A673 (cell line): ENCODE measurements at regions not wholly inside any gene's neighbourhood (a gene's known extent, or its start where the extent isn't known, plus 50 kb on each side); places are given as distances from the start of the nearest gene placed in this dataset.

Experiments used
- BruUV-seq: library from RNA; stranded (reverse); fragments of 400-500 nt; replicated peaks from 2 replicates; lab custom pipeline; 2021; lab: Mats Ljungman, UMichigan
- CTCF ChIA-PET: fragments of 300-600 bp; sonication (Branson Sonifier 250); formaldehyde crosslinking; loops from one replicate; lab custom pipeline; 2022; ENCODE audit warnings: antibody characterized with exemption; lab: Charles Lee
- POLR2A ChIA-PET: fragments of 300-600 bp; sonication (Branson Sonifier 250); formaldehyde crosslinking; loops from one replicate; lab custom pipeline; 2022; ENCODE audit warnings: antibody characterized with exemption; ENCODE audit not compliant: low non-redundant PET; lab: Charles Lee
- DNase-seq: peaks from one replicate; pipeline ENCODE4 v3.0.0-alpha.2; 2015; ENCODE audit warnings: low spot score
- H3K27ac ChIP-seq: fragments of 200-600 bp; sonication (generic); 2 replicates; pipeline ENCODE4 v1.5.1; 2016; ENCODE audit warnings: mixed run types, low read depth, mild to moderate bottlenecking, mixed read lengths, antibody characterized with exemption, low read length; ENCODE audit not compliant: poor library complexity, severe bottlenecking
- H3K27me3 ChIP-seq: fragments of 200-600 bp; sonication (generic); replicated peaks from 2 replicates; pipeline ENCODE4 v1.6.1; 2017; ENCODE audit warnings: mixed run types, low read depth, mild to moderate bottlenecking, mixed read lengths, antibody characterized with exemption, low read length; ENCODE audit not compliant: insufficient read depth, poor library complexity
- H3K36me3 ChIP-seq: fragments of 200-600 bp; sonication (generic); 2 replicates; pipeline ENCODE4 v1.6.1; 2016; ENCODE audit warnings: mixed run types, mild to moderate bottlenecking, mixed read lengths, antibody characterized with exemption, low read length; ENCODE audit not compliant: insufficient read depth, poor library complexity, severe bottlenecking
- H3K4me1 ChIP-seq: fragments of 200-600 bp; sonication (generic); 2 replicates; pipeline ENCODE4 v1.6.1; 2017; ENCODE audit warnings: mixed run types, mild to moderate bottlenecking, mixed read lengths, antibody characterized with exemption, low read length; ENCODE audit not compliant: insufficient read depth, poor library complexity, severe bottlenecking
- H3K4me3 ChIP-seq: fragments of 200-600 bp; sonication (generic); 2 replicates; pipeline ENCODE4 v1.5.1; 2016; ENCODE audit warnings: low read depth, mixed run types, mild to moderate bottlenecking, mixed read lengths, low read length; ENCODE audit not compliant: poor library complexity, severe bottlenecking
- H3K9me3 ChIP-seq: fragments of 200-600 bp; sonication (generic); 2 replicates; pipeline ENCODE4 v1.6.1; 2016; ENCODE audit warnings: mixed run types, low read depth, mild to moderate bottlenecking, mixed read lengths, antibody characterized with exemption, low read length; ENCODE audit not compliant: poor library complexity, severe bottlenecking
- CTCF ChIP-seq: fragments of 300-800, 200-600 bp; sonication (generic); conservative IDR thresholded peaks from 2 replicates; pipeline ENCODE4 v1.5.1; 2017; ENCODE audit warnings: low read depth, mild to moderate bottlenecking, antibody characterized with exemption, low read length, moderate library complexity, mixed read lengths
- EZH2 ChIP-seq: fragments of 200-600 bp; sonication (generic); IDR thresholded peaks from 2 replicates; pipeline ENCODE4 v1.6.1; 2017; ENCODE audit warnings: borderline replicate concordance, low read depth, mild to moderate bottlenecking, mixed read lengths, antibody characterized with exemption, low read length; ENCODE audit not compliant: poor library complexity, severe bottlenecking
- intact Hi-C: fragments of 100-400 bp; cut with micrococcal nuclease; formaldehyde crosslinking; loops from one replicate; pipeline ENCODE4 v1.10.0; 2022; ENCODE audit not compliant: unreplicated experiment

GRCh38 chr13:21237081-21237480, 60.6 kb downstream of the MRPL57 start:
- Histone ChIP-seq H3K4me1 (peaks cover 58% of the 10 kb centered on the region), H3K9me3 (no peaks in the 10 kb centered on the region), H3K27me3 (no peaks in the 10 kb centered on the region), H3K36me3 (no peaks in the 10 kb centered on the region), H3K4me3 (no peak overlapping the region), H3K27ac (no peak overlapping the region)
- DNase-seq = no peak
- ChIA-PET CTCF (no interaction called here), POLR2A (no interaction called here)
- intact Hi-C loops = no loop called here
- BruUV-seq = no TSS peak
- TF ChIP-seq EZH2 = no peak
- TF ChIP-seq CTCF = no peak

GRCh38 chr13:21238267-21238666, 61.8 kb downstream of the MRPL57 start:
- intact Hi-C loops = no loop called here
- CTCF ChIA-PET = no interaction called here
- no peak for DNase-seq
- peaks cover 3% of the 10 kb centered on the region for H3K9me3 ChIP-seq
- H3K36me3 ChIP-seq = no peaks in the 10 kb centered on the region
- no peak overlapping the region for H3K27ac ChIP-seq
- H3K4me3 ChIP-seq = no peak overlapping the region
- H3K27me3 ChIP-seq = no peaks in the 10 kb centered on the region
- TF ChIP-seq EZH2 = no peak
- no peak for TF ChIP-seq CTCF
- H3K4me1 ChIP-seq = peaks cover 54% of the 10 kb centered on the region
- BruUV-seq = no TSS peak
- POLR2A ChIA-PET = no interaction called here

- intact Hi-C loops = loop anchor here (2.0 to 5.0 kb wide), 3 partner anchors 42 to 238 kb away; no protein-coding TSS in a partner anchor
These were observed 64.1 kb downstream of the MRPL57 start for GRCh38 chr13:21240586-21240985.

More at GRCh38 chr13:21240586-21240985, 64.1 kb downstream of the MRPL57 start:
- Histone ChIP-seq H3K4me1 (peaks cover 34% of the 10 kb centered on the region), H3K27me3 (no peaks in the 10 kb centered on the region), H3K4me3 (no peak overlapping the region), H3K27ac (peak overlapping the region; percentile 84), H3K9me3 (peaks cover 3% of the 10 kb centered on the region), H3K36me3 (no peaks in the 10 kb centered on the region)
- DNase-seq = peak; percentile 96
- TF ChIP-seq EZH2 (no peak), CTCF (no peak)
- CTCF ChIA-PET = no interaction called here
- POLR2A ChIA-PET = interaction anchor here (0.6 kb wide), 1 partner anchor 126 kb away, joined by 13 read pairs; no protein-coding TSS in a partner anchor
- BruUV-seq = no TSS peak
